ENCODE measurements at regions not wholly inside any gene's neighbourhood (a gene's known extent, or its start where the extent isn't known, plus 50 kb on each side); places are given as distances from the start of the nearest gene placed in this dataset.

DNA sequence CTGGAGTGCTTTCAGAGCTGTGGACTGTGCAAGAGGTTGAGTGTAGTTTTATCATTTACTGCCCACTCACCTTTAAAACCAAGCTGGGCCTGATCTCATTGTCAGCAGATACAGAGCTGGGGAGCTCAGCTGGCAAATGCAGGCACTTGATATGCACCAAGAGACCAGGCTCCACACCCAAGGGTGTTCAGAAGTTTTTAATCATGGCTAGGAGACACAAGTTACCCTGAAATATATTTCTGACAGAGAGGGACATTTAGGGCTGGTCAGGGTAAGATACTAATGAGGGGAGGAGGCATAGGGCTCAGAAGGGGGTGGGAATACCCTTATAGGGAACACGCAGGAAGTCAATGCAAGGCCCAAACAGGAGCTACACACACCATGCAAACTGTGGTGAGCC, 153.7 kb downstream of the ELAVL4 start:
- H3K4me3 Mint-ChIP-seq: no peak overlapping the region
- peaks cover 13% of the 10 kb centered on the region for H3K27me3 Mint-ChIP-seq
- no peaks in the 10 kb centered on the region for H3K36me3 Mint-ChIP-seq (ENCODE audit: insufficient read depth)
- ATAC-seq (replicated peaks; ENCODE audit: extremely low read depth, poor library complexity, severe bottlenecking) (no peak), DNase-seq (ENCODE audit: low spot score in 2 of 2) (no peak)
- H3K27ac Mint-ChIP-seq (ENCODE audit: low read depth): no peak overlapping the region
- no peaks in the 10 kb centered on the region for H3K9me3 Mint-ChIP-seq
- H3K4me1 Mint-ChIP-seq: no peaks in the 10 kb centered on the region

DNA sequence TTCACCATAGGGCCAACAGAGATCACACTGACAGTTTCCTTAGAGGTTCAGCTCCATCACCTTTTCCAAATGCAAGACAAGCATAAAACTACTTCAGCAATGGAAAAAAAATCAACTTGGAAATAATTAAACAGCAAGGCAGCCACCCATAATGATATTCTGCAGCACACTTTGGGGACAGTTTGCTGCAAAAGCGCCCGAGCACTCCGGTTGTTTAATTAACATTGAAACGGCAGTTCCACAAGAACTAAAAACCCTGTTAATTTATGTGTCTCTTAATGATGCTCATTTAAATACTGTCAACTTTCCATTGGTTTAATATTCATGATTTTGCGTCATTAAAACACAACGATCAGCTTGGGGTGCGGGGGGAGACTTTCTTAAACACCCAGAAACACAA, 153.2 kb downstream of the ELAVL4 start:
- no peak overlapping the region for H3K27ac Mint-ChIP-seq (ENCODE audit: low read depth)
- H3K4me1 Mint-ChIP-seq: no peaks in the 10 kb centered on the region
- H3K27me3 Mint-ChIP-seq: peaks cover 13% of the 10 kb centered on the region

DNA sequence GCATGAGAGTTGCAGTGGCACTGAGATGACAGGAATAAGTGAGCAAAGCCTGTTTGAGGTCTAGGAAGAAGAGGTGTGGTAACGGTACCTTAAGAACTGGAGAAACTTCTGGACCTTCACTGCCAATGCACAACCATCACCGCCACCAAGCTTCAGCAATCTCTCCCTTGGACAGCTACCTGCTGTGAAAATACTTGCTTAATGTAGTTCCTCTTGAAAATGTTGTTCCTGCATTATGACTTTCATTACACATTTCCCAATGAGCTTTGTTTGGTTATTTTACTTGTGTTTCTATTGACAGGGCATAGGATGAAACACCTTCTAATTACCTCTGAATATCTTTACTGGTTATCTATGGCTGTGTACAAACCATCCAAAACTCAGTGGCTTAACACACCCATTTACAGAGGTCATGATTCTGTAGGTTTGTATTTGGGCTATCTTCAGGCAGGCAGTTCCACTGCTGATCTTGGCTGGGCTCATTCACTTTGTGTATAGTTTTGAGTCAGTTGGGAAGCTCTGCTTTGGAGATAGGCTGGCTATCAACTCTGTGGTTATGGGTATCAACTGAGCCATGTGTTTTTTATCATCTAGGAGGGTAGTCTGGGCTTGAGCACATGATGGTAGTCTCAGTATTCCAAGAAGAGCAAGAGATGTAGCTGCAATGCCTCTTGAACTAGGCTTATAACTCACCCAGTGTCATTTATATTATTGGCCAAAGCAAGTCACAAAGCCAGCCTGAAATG, 149.4 kb downstream of the ELAVL4 start:
- no peak for ATAC-seq (replicated peaks; ENCODE audit: extremely low read depth, poor library complexity, severe bottlenecking)
- Mint-ChIP-seq H3K4me1 (no peaks in the 10 kb centered on the region), H3K27ac (ENCODE audit: low read depth) (no peak overlapping the region), H3K9me3 (no peaks in the 10 kb centered on the region), H3K4me3 (no peak overlapping the region), H3K36me3 (ENCODE audit: insufficient read depth) (no peaks in the 10 kb centered on the region), H3K27me3 (peaks cover 4% of the 10 kb centered on the region)
- DNase-seq (ENCODE audit: low spot score in 2 of 2): no peak

More for the DNA sequence above, 153.2 kb downstream of the ELAVL4 start:
- ATAC-seq (replicated peaks; ENCODE audit: extremely low read depth, poor library complexity, severe bottlenecking) (no peak), DNase-seq (ENCODE audit: low spot score in 2 of 2) (no peak)
- no peaks in the 10 kb centered on the region for H3K9me3 Mint-ChIP-seq
- H3K36me3 Mint-ChIP-seq (ENCODE audit: insufficient read depth): no peaks in the 10 kb centered on the region
- no peak overlapping the region for H3K4me3 Mint-ChIP-seq

DNA sequence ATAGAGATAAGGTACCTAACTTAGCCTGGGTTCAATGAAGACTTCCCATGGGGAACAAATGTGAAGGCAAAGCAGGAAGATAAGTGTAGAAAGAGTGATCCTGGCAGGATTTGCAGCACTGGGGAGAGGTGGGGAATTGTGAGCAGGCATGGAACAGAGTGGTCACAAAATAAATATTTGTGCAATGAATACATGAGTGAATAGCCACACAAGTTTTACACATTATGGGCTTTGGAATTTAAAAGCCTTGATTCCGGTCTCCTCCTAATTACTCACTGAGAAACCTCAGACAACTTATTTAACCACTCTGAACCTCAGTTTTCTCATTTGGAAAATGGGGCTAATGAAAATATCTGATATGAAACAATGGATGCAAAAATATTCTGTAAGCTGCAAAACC, 148.3 kb downstream of the ELAVL4 start:
- DNase-seq (ENCODE audit: low spot score in 2 of 2): no peak
- Mint-ChIP-seq H3K27ac (ENCODE audit: low read depth) (no peak overlapping the region), H3K36me3 (ENCODE audit: insufficient read depth) (no peaks in the 10 kb centered on the region), H3K4me3 (no peak overlapping the region), H3K27me3 (peaks cover 15% of the 10 kb centered on the region), H3K9me3 (no peaks in the 10 kb centered on the region), H3K4me1 (no peaks in the 10 kb centered on the region)
- ATAC-seq (replicated peaks; ENCODE audit: extremely low read depth, poor library complexity, severe bottlenecking): no peak
